H54 (cell line): ENCODE measurements at regions not wholly inside any gene's neighbourhood (a gene's known extent, or its start where the extent isn't known, plus 50 kb on each side); places are given as distances from the start of the nearest gene placed in this dataset.

Experiments
- DNase-seq: peaks from one replicate; pipeline ENCODE4 v3.0.0; 2011; ENCODE audit warnings: low spot score, mixed read lengths; ENCODE audit not compliant: insufficient read length
- FAIRE-seq: peaks from 3 replicates; lab custom pipeline; 2011; peaks lifted over from hg19 to GRCh38; lab: Jason Lieb, UNC
- POLR2A ChIP-seq: IDR thresholded peaks from 2 replicates; pipeline ENCODE4 v1.6.1; 2011; ENCODE audit warnings: low read depth, mild to moderate bottlenecking, low read length

GRCh38 chr9:103757062-103757461 lies 337.0 kb upstream of the SMC2 start:
- DNase-seq, result no peak
- TF ChIP-seq POLR2A, result no peak
- no peak for FAIRE-seq

- DNase-seq, result no peak
- no peak for TF ChIP-seq POLR2A
- FAIRE-seq, result no peak
Measured at GRCh38 chr9:103761466-103761865, 332.6 kb upstream of the SMC2 start.

GRCh38 chr9:103789686-103790085 lies 304.4 kb upstream of the SMC2 start:
- TF ChIP-seq POLR2A, result no peak
- no peak for DNase-seq
- FAIRE-seq, result peak; percentile 96

- DNase-seq (peak; percentile 31), FAIRE-seq (peak; percentile 100)
- TF ChIP-seq POLR2A, result no peak
Measured at GRCh38 chr9:103798620-103799019, 295.5 kb upstream of the SMC2 start.

DNA sequence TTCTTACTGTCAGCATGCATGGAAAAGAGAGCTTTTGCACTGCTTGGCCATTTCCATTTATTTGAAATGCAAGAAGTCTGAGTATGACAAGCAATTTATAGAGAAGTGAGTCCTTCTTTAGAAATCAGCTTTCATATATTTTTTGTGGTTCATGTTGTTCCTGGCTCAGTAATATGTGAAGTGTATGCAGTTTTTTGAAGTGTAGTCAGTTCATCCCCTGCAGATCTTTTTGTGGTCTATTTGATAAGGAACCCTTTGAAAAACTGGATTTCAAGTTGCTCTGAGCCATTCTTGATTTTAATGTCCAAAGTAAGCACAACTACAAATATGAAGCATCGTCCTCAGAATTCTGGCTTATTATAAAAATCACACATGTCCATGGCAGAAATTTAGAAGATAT lies 294.1 kb upstream of the SMC2 start:
- FAIRE-seq, result no peak

DNA sequence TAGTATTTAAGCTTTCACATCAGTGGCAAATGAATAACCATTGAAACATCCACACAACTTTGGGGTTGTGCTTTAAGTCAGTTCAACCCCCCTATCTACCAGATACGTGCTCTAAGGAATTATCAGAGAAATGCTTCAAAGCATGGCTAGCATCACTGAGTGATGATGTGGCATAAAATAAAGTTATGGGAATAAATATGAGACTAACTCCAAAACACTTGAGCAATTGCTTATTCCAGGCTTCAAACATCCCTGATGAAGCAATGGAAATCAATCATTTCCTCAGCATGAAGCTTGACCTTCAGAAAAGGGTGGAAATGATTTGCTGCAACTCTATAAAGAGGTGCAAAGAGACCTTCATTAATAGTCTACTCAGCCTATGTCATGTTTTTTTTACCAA lies 292.0 kb upstream of the SMC2 start:
- no peak for TF ChIP-seq POLR2A
- no peak for DNase-seq
- peak; percentile 97 for FAIRE-seq

More for the DNA sequence above, 294.1 kb upstream of the SMC2 start:
- TF ChIP-seq POLR2A, result no peak
- no peak for DNase-seq

DNA sequence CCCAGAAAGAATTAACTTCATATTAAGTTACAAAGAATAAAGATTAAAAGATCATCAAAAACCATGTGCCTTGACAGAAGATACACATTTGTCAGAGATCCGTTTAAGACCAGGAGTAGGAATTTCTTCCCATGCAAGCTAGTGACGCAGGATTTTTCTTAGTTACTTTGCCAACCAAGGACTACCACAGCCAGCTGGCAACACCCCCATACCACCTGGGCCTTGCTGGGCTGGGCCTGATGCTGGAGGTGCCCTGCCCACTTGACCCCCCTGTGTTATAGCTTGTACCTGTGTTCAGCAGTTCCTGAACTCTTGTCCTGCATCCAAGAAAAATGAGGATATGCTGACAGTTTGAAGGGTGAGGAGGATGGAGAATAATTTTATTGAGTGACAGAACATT lies 290.9 kb upstream of the SMC2 start:
- no peak for TF ChIP-seq POLR2A
- no peak for DNase-seq
- FAIRE-seq, result no peak

DNA sequence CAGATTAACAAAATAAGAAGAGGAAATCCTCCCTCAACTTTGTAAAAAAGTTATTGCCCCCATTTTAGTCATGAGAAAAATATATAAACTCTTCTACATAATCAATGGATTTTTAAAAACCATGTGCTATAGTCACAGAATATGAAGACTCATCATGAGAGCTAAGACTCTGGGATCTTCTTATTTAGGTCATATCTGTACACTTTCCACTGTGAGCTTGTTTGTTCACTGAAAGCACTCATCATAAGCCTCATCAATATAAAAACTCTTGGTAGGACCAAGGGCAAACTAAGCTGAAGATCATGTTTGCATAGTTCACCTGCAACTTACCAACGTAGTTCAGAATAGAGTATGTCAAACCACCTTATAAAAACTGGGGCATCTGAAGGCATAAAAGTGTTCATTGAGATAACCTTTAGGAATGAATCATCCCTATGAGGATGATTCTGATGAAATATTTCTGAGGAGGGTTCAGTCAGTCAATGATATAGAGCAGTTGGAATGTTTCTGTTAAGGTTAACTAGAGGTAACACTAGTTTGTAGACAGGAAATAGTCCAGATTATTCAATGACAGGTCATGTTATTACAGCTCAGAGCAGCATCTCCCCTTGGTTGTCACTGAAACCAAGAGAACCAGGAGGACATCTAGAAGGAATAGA lies 289.9 kb upstream of the SMC2 start:
- FAIRE-seq (peak; percentile 100), DNase-seq (peak; percentile 30)
- TF ChIP-seq POLR2A, result no peak

GRCh38 chr9:103809745-103810144 lies 284.4 kb upstream of the SMC2 start:
- FAIRE-seq (peak; percentile 84), DNase-seq (no peak)
- TF ChIP-seq POLR2A, result no peak

DNA sequence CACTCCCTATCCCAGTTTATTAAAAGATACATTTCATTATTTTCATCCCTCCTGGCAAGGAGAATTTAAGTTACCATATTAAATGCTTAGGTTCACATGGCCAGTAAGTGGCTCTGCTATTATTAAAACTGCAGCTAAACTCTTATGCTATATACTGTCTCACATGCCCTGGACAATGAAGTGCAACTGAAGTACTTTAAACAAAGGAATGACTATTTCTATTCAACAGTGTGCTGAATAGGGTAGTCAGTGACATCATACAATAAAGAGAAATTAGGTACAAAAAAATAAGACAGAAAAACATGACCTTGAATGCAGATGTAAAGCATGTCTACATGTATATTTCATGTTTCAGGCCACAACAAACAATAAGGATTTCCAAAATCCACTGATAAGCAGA lies 282.6 kb upstream of the SMC2 start:
- FAIRE-seq (peak; percentile 73), DNase-seq (no peak)
- TF ChIP-seq POLR2A, result no peak

DNA sequence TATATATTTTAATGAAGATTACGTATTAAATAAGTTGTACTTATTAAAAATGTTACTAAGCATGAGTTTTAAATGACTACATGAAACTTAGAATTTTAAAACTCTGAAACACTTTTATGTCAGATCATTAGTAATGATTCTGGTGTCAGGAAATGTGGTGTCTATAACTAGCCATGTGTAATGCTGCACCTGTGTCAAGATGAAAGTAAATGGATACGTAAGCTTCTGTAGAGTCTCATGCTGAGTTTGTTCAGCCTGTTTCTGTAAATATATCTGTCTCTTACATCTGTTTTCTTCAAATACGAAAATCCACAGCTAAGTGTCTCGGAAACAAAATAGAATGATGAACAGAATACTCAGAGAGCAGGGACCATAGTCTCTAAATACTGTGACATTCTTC lies 278.0 kb upstream of the SMC2 start:
- DNase-seq (no peak), FAIRE-seq (peak; percentile 84)
- no peak for TF ChIP-seq POLR2A

- TF ChIP-seq POLR2A, result no peak
- FAIRE-seq (peak; percentile 53), DNase-seq (no peak)
Measured at GRCh38 chr9:103819936-103820335, 274.2 kb upstream of the SMC2 start.

DNA sequence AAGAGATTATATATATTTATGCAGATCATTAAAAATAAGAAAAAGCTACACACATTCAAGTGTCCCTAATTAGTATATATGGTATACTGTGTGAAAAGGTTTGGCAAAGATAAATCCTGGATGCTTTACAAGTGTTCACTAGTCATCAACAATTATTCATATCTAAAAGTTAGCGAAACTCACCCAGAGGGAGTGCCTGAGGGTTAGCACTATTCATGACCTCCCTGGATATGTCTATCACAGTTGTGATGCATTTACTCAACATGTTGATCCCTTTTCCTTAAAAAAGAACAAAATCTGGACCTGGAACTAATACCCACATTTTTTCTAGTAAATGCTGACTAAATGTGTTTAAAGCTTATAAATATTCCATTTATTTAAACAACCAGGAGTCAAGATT lies 273.0 kb upstream of the SMC2 start:
- DNase-seq (no peak), FAIRE-seq (no peak)
- no peak for TF ChIP-seq POLR2A

DNA sequence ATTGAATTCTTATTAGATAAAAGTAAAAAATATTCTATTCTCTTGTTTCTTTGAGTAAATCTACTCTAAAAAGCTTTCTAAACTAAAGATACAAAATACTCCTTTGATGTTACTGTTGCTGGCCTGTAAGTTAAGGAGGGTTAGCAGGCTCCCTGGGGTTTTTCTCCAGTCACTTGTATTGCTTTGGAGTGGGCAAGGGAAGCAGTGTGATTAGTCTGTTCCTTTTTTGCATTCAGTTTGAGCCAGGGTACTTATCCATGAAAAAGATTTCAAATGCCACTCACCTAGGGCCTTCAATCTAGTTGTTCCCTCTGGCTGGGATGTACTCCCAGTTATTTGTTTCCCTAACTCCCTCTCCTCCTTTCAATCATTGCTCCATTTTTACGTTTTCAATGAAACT lies 256.2 kb upstream of the SMC2 start:
- FAIRE-seq, result peak; percentile 20
- no peak for DNase-seq
- no peak for TF ChIP-seq POLR2A

- DNase-seq, result no peak
- TF ChIP-seq POLR2A, result no peak
- FAIRE-seq, result peak; percentile 82
Measured at GRCh38 chr9:103839197-103839596, 254.9 kb upstream of the SMC2 start.
